ENCODE measurements at regions not wholly inside any gene's neighbourhood (a gene's known extent, or its start where the extent isn't known, plus 50 kb on each side); places are given as distances from the start of the nearest gene placed in this dataset.

GRCh38 chr4:137194670-137195069 is 337.6 kb downstream of the PCDH18 start:
- Histone ChIP-seq H3K27ac (ENCODE audit: low read depth, low read length) (no peak overlapping the region), H3K4me2 (ENCODE audit: low read length) (no peak overlapping the region), H4K20me1 (ENCODE audit: insufficient read depth) (no peaks in the 10 kb centered on the region), H2AFZ (ENCODE audit: low read depth, low read length, poor library complexity, severe bottlenecking) (no peak overlapping the region), H3K27me3 (ENCODE audit: insufficient read depth, low read length) (no peaks in the 10 kb centered on the region), H3K4me1 (ENCODE audit: control insufficient read depth in 1 of 2, insufficient read depth in 2 of 2, low read length in 2 of 2) (no peaks in the 10 kb centered on the region), H3K4me3 (replicated peaks in 1 of 2; ENCODE audit: low read depth in 1 of 2, low read length in 2 of 2) (no peak overlapping the region), H3K79me2 (ENCODE audit: insufficient read depth, low read length) (no peaks in the 10 kb centered on the region), H3K9ac (ENCODE audit: low read length) (no peak overlapping the region), H3K9me3 (ENCODE audit: control insufficient read depth in 1 of 2, insufficient read depth in 1 of 2, low read depth in 1 of 2, low read length in 2 of 2) (no peaks in the 10 kb centered on the region), H3K36me3 (ENCODE audit: control insufficient read depth in 1 of 2, insufficient read depth in 2 of 2, low read length in 2 of 2) (no peaks in the 10 kb centered on the region), H3K9me2 (ENCODE audit: insufficient read depth) (no peaks in the 10 kb centered on the region)
- no peak for TF ChIP-seq EGR1 (IDR thresholded peaks at IDR 0.05; ENCODE audit: low read depth)
- no peak for TF ChIP-seq YY1 (IDR thresholded peaks at IDR 0.05; ENCODE audit: extremely low read depth, insufficient replicate concordance, low read depth, low read length)
- TF ChIP-seq REST (IDR thresholded peaks at IDR 0.05; ENCODE audit: low read depth) = no peak
- TF ChIP-seq EZH2phosphoT487 (IDR thresholded peaks at IDR 0.05; ENCODE audit: borderline replicate concordance) = no peak
- no peak for TF ChIP-seq POLR2AphosphoS5 (IDR thresholded peaks at IDR 0.05; ENCODE audit: low read depth, low read length)
- no peak for TF ChIP-seq JUND (IDR thresholded peaks at IDR 0.05)
- no peak for TF ChIP-seq SRF (IDR thresholded peaks at IDR 0.05; ENCODE audit: low read depth)
- no peak for TF ChIP-seq SIN3A (IDR thresholded peaks at IDR 0.05; ENCODE audit: low read depth)
- TF ChIP-seq ELF1 (IDR thresholded peaks at IDR 0.05; ENCODE audit: borderline replicate concordance, low read depth) = no peak
- no peak for TF ChIP-seq ZNF274 (IDR thresholded peaks at IDR 0.05; ENCODE audit: low read depth, low read length)
- no peak for TF ChIP-seq RAD21 (IDR thresholded peaks at IDR 0.05; ENCODE audit: low read depth)
- no peak for TF ChIP-seq SP1 (IDR thresholded peaks at IDR 0.05; ENCODE audit: low read depth)
- TF ChIP-seq POLR2A (IDR thresholded peaks at IDR 0.05; ENCODE audit: borderline replicate concordance, extremely low read depth, insufficient read depth, insufficient read length) = no peak
- TF ChIP-seq FOSL1 (IDR thresholded peaks at IDR 0.05; ENCODE audit: low read depth) = no peak
- TF ChIP-seq CBX3 (IDR thresholded peaks at IDR 0.05; ENCODE audit: low read depth) = no peak
- TF ChIP-seq ATF3 (IDR thresholded peaks at IDR 0.05) = no peak
- TF ChIP-seq CTCF (IDR thresholded peaks at IDR 0.05 in 2 of 3, conservative IDR thresholded peaks at IDR 0.05 in 1 of 3; ENCODE audit: borderline replicate concordance in 1 of 3, insufficient read depth in 1 of 3, low read depth in 2 of 3, low read length in 2 of 3) = no peak
- no peak for TF ChIP-seq TCF7L2 (IDR thresholded peaks at IDR 0.05; ENCODE audit: borderline replicate concordance, extremely low read depth, insufficient read depth, insufficient read length)
- POLR2A ChIA-PET = no interaction called here
- intact Hi-C loops (cut with micrococcal nuclease) = no loop called here
- DNase-seq (ENCODE audit: low read depth, low spot score) (no peak), ATAC-seq (no peak)
- RAD21 ChIA-PET (ENCODE audit: low non-redundant PET in 1 of 2, low total read pairs in 2 of 2, uncharacterized antibody in 2 of 2, unreplicated experiment in 2 of 2) = no interaction called here
- no TSS peak for BruUV-seq (replicated peaks)
- CTCF ChIA-PET = no interaction called here

All from HCT116 (cell line).